GM12878 (cell line): ENCODE measurements at regions not wholly inside any gene's neighbourhood (a gene's known extent, or its start where the extent isn't known, plus 50 kb on each side); places are given as distances from the start of the nearest gene placed in this dataset.

Source experiments
- ATAC-seq: fragments of 200-7000 bp; cut with Tn5 transposase; 3 replicates; pipeline ENCODE4 v1.9.1; 2020; ENCODE audit warnings: mild to moderate bottlenecking, moderate library complexity
- BruUV-seq: library from RNA; stranded (reverse); fragments of 400-500 nt; replicated peaks from 2 replicates; lab custom pipeline; 2021; lab: Mats Ljungman, UMichigan
- CTCF ChIA-PET: fragments of 300-600 bp; sonication (Branson Sonifier 250); formaldehyde crosslinking; extraction: SDS; loops from one replicate; lab custom pipeline; 2021; ENCODE audit warnings: inconsistent platforms; lab: Yijun Ruan, JAX
- POLR2A ChIA-PET: fragments of 350-600 bp; formaldehyde crosslinking; extraction: SDS; loops from one replicate; lab custom pipeline; 2021; ENCODE audit warnings: inconsistent platforms; lab: Charles Lee
- RAD21 ChIA-PET: fragments of 300-600 bp; sonication (Branson Sonifier 250); formaldehyde crosslinking; loops from one replicate; lab custom pipeline; 2023; ENCODE audit warnings: antibody characterized with exemption; ENCODE audit not compliant: unreplicated experiment; lab: Charles Lee
- SMC1A ChIA-PET: fragments of 300-600 bp; sonication (Branson Sonifier 250); formaldehyde crosslinking; loops from one replicate; lab custom pipeline; 2023; ENCODE audit not compliant: unreplicated experiment, uncharacterized antibody; lab: Charles Lee
- DNase-seq: peaks from one replicate; pipeline ENCODE4 v3.0.0-alpha.2; 2011; ENCODE audit warnings: low read depth, low spot score
- FAIRE-seq: peaks from 3 replicates; lab custom pipeline; 2011; peaks lifted over from hg19 to GRCh38; lab: Jason Lieb, UNC
- H2AFZ ChIP-seq: 2 replicates; pipeline ENCODE4 v1.6.0; 2011; ENCODE audit warnings: low read depth, low read length, control low read depth; ENCODE audit not compliant: control insufficient read depth
- H3K27ac ChIP-seq: 2 replicates; pipeline ENCODE4 v1.5.1; 2011; ENCODE audit warnings: control low read depth; ENCODE audit not compliant: control insufficient read depth, insufficient read depth
- H3K27me3 ChIP-seq, 2 experiments: replicated peaks in 1 of 2; 2 replicates each; pipeline versions ENCODE4 v1.6.0 to v1.6.1; 2011; ENCODE audit warnings: low read length in 1 of 2; ENCODE audit not compliant: control insufficient read depth in 2 of 2, insufficient read depth in 2 of 2
- H3K36me3 ChIP-seq, 2 experiments: 2 replicates each; pipeline ENCODE4 v1.5.1; 2011; ENCODE audit warnings: low read length in 1 of 2; ENCODE audit not compliant: control insufficient read depth in 2 of 2, insufficient read depth in 2 of 2
- H3K4me1 ChIP-seq: 2 replicates; pipeline ENCODE4 v1.6.1; 2011; ENCODE audit warnings: mild to moderate bottlenecking, low read length, moderate library complexity, mixed read lengths; ENCODE audit not compliant: control insufficient read depth, insufficient read depth
- H3K4me2 ChIP-seq: 2 replicates; pipeline ENCODE4 v1.6.0; 2011; ENCODE audit warnings: control low read depth; ENCODE audit not compliant: control insufficient read depth, insufficient read depth
- H3K4me3 ChIP-seq: fragments of 200-600 bp; sonication (generic); 2 replicates; pipeline ENCODE4 v1.5.1; 2016
- H3K79me2 ChIP-seq: 2 replicates; pipeline ENCODE4 v1.6.0; 2011; ENCODE audit warnings: low read length; ENCODE audit not compliant: control insufficient read depth, insufficient read depth
- H3K9ac ChIP-seq: 2 replicates; pipeline ENCODE4 v1.8.0; 2011; ENCODE audit warnings: low read length, control low read depth, mixed read lengths; ENCODE audit not compliant: control insufficient read depth, insufficient read depth
- H3K9me3 ChIP-seq: replicated peaks from 3 replicates; pipeline ENCODE4 v1.5.1; 2011; ENCODE audit warnings: mild to moderate bottlenecking, low read length; ENCODE audit not compliant: control insufficient read depth, insufficient read depth
- H4K20me1 ChIP-seq: 2 replicates; pipeline ENCODE4 v1.6.0; 2011; ENCODE audit not compliant: control insufficient read depth, insufficient read depth
- BCLAF1 ChIP-seq: fragments of 450-650 bp; IDR thresholded peaks from 2 replicates; pipeline ENCODE4 v1.6.1; 2017; ENCODE audit warnings: antibody characterized with exemption, mild to moderate bottlenecking, moderate library complexity
- NRF1 ChIP-seq: conservative IDR thresholded peaks from 2 replicates; pipeline ENCODE4 v1.6.1; 2011; ENCODE audit warnings: mild to moderate bottlenecking, low read depth, low read length, improper control_type of control experiment
- RCOR1 ChIP-seq: conservative IDR thresholded peaks from 2 replicates; pipeline ENCODE4 v1.6.1; 2012; ENCODE audit warnings: low read depth, low read length, improper control_type of control experiment
- SPI1 ChIP-seq: IDR thresholded peaks from 2 replicates; pipeline ENCODE4 v1.6.1; 2011; ENCODE audit warnings: low read depth, mild to moderate bottlenecking, low read length, moderate library complexity, borderline replicate concordance; ENCODE audit not compliant: insufficient read depth
- ZNF207 ChIP-seq: fragments of 450-650 bp; IDR thresholded peaks from 2 replicates; pipeline ENCODE4 v1.6.1; 2014; ENCODE audit warnings: antibody characterized with exemption, mild to moderate bottlenecking, borderline replicate concordance
- WGBS: methylation state at CpG from one replicate; pipeline ENCODE4 v1.1.6; 2016; ENCODE audit warnings: low lambda C conversion rate; ENCODE audit not compliant: insufficient replicate concordance, insufficient coverage; ENCODE audit errors: missing lambda C conversion rate; 5-methylcytosine and 5-hydroxymethylcytosine counted together
- in situ Hi-C: fragments of 300-500 bp; cut with MboI; formaldehyde crosslinking; loops from 9 replicates; pipeline ENCODE4 v1.14.3; 2018; ENCODE audit warnings: mixed read lengths
- intact Hi-C: fragments of 100-400 bp; cut with micrococcal nuclease; formaldehyde crosslinking; loops from one replicate; pipeline ENCODE4 v1.14.2; 2022; ENCODE audit not compliant: unreplicated experiment

DNA sequence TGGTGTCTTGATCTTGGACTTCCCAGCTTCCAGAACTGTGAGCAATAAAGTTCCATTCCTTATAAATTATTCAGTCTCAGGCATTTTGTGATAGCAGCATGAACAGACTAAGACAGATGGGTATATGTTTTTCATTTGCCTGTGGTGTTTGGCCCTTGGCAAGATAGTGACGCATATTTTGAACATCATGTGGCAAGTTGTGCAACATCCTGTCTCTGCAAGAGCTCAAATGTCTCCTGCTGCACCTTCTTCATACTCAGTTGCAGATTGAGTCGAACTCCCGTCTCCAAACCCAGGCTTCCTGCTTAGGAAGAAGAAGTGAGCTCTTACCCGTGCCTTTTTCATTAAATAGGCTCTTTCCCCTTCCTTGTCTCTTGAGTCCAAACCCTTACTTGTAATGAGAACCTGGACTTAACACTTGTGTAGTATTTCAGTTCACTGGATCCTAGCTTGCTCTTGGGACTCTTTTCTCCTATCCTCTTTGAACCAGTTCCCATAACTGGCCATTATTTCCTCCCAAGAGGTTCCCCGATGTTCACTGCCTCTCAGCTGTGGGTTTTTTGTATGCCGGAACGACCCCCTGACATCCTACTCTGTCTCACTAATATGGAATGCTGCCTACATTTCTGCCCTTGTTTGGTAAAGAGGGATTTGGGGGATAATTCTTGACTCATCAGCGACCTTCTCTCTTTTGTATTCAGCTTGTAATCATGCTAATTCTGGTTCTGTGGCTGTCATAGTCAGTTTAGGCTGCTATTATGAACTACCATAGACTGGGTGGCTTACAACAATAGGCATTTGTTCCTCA lies 125.0 kb upstream of the KCNK2 start (continued):
- TF ChIP-seq RCOR1 = no peak

DNA sequence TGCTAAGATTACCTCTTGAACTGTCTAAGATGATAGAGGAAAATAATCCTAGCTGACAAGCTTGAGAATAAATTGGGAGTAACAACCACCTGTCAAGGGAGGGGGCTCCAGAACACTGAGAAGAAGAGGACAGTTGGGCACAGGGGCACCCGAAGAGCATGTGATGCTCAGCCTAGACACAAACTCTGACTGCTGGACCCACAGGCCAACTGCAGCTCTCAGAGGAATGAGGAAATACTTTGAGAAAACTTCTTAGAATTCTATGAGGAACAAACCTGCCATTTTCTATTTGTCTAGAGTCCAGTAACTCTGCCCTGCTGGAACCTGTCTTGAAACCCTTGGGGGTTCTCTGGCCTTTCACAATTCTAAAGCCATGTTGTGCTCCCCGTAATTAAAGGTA lies 124.1 kb upstream of the KCNK2 start:
- Histone ChIP-seq H3K9me3 (no peaks in the 10 kb centered on the region), H3K79me2 (no peaks in the 10 kb centered on the region), H4K20me1 (no peaks in the 10 kb centered on the region), H2AFZ (no peak overlapping the region), H3K4me3 (no peak overlapping the region), H3K9ac (no peak overlapping the region), H3K27ac (no peak overlapping the region), H3K4me1 (no peaks in the 10 kb centered on the region), H3K27me3 (peaks cover 0 to 2% of the 10 kb centered on the region in 2 experiments; a peak in 2 of 4 replicates), H3K4me2 (no peak overlapping the region), H3K36me3 (no peaks in the 10 kb centered on the region)
- whole genome bisulfite sequencing = 16% methylated on average over 2 of the region's 2 CpGs
- intact Hi-C loops = no loop called here
- in situ Hi-C loops = no loop called here
- DNase-seq = no peak
- SMC1A ChIA-PET = interaction anchor here (1.5 kb wide), 1 partner anchor 23 kb away, joined by 3 read pairs; no protein-coding TSS in a partner anchor
- ATAC-seq = no peak
- RAD21 ChIA-PET = no interaction called here
- CTCF ChIA-PET = no interaction called here
- FAIRE-seq = no peak
- POLR2A ChIA-PET = no interaction called here
- no peak for TF ChIP-seq SPI1
- no peak for TF ChIP-seq BCLAF1
- TF ChIP-seq NRF1 = no peak
- no peak for TF ChIP-seq ZNF207
- BruUV-seq = no TSS peak
